ENCODE measurements at regions not wholly inside any gene's neighbourhood (a gene's known extent, or its start where the extent isn't known, plus 50 kb on each side); places are given as distances from the start of the nearest gene placed in this dataset.

GRCh38 chr4:98796991-98797390 is 131.9 kb downstream of the EIF4E start:
- WGBS (ENCODE audit: extremely low coverage, insufficient read length, low lambda C conversion rate), result no CpG with 5 or more reads among the region's 7 CpGs
- H3K79me2 ChIP-seq (ENCODE audit: insufficient read depth, low read length), result no peaks in the 10 kb centered on the region
- no peak overlapping the region for H3T11ph ChIP-seq (ENCODE audit: low read length)
- no peak overlapping the region for H4K91ac ChIP-seq (ENCODE audit: insufficient read length, low read depth, low read length)
- Mint-ChIP-seq H3K4me1 (peaks cover 18 to 23% of the 10 kb centered on the region in 2 experiments), H3K4me3 (no peak overlapping the region), H3K36me3 (ENCODE audit: insufficient read depth in 1 of 3, low read depth in 3 of 3) (no peaks in the 10 kb centered on the region), H3K27ac (no peak overlapping the region), H3K9me3 (no peaks in the 10 kb centered on the region), H3K27me3 (ENCODE audit: low read depth) (peaks cover 2% of the 10 kb centered on the region)
- H4K5ac ChIP-seq (ENCODE audit: insufficient read length, low read depth, low read length), result no peak overlapping the region
- no peak overlapping the region for H2BK15ac ChIP-seq (ENCODE audit: low read depth, low read length)
- no peaks in the 10 kb centered on the region for H3K9me3 ChIP-seq (ENCODE audit: control insufficient read depth, low read depth, low read length)
- no peak for DNase-seq
- no peak overlapping the region for H2BK120ac ChIP-seq (ENCODE audit: low read depth, low read length, poor library complexity, severe bottlenecking)
- H3K23ac ChIP-seq (ENCODE audit: insufficient read length, low read depth, low read length), result no peak overlapping the region
- H2BK12ac ChIP-seq (ENCODE audit: insufficient read length, low read depth, low read length), result no peak overlapping the region
- H2BK20ac ChIP-seq (ENCODE audit: low read depth, low read length, poor library complexity, severe bottlenecking), result no peak overlapping the region
- H3K27ac ChIP-seq (ENCODE audit: insufficient read length, low read depth, low read length), result no peak overlapping the region
- H2AK5ac ChIP-seq (ENCODE audit: insufficient read length, low read length), result no peak overlapping the region
- H2AFZ ChIP-seq (ENCODE audit: low read length), result no peak overlapping the region
- H3K9ac ChIP-seq (ENCODE audit: extremely low read depth, insufficient read length, low read length), result no peak overlapping the region
- no peak for TF ChIP-seq CTCF (conservative IDR thresholded peaks at IDR 0.05)
- H3K4me1 ChIP-seq (ENCODE audit: insufficient read depth, low read length), result peaks cover 6% of the 10 kb centered on the region
- no peak overlapping the region for H2BK5ac ChIP-seq (ENCODE audit: insufficient read length, low read length)
- no peak overlapping the region for H3K56ac ChIP-seq (ENCODE audit: insufficient read length, low read depth, low read length)
- H3K4me2 ChIP-seq (ENCODE audit: insufficient read depth, insufficient read length, low read length), result no peak overlapping the region
- no peaks in the 10 kb centered on the region for H3K79me1 ChIP-seq (ENCODE audit: insufficient read depth, low read depth, low read length, poor library complexity, severe bottlenecking)
- no peaks in the 10 kb centered on the region for H3K23me2 ChIP-seq (ENCODE audit: insufficient read length, low read depth, low read length, poor library complexity, severe bottlenecking)
- no peak overlapping the region for H3K18ac ChIP-seq (ENCODE audit: insufficient read length, low read depth, low read length)
- no peak overlapping the region for H3K4ac ChIP-seq (ENCODE audit: low read depth, low read length)
- no peaks in the 10 kb centered on the region for H4K20me1 ChIP-seq (ENCODE audit: control insufficient read depth, insufficient read depth, insufficient read length)
- no peaks in the 10 kb centered on the region for H3K27me3 ChIP-seq (ENCODE audit: insufficient read depth, low read length)
- H4K8ac ChIP-seq (replicated peaks; ENCODE audit: insufficient read length, low read depth, low read length), result no peak overlapping the region
- H3K14ac ChIP-seq (ENCODE audit: insufficient read depth, low read length), result no peak overlapping the region

Data from H9 (cell line).